ENCODE measurements at regions not wholly inside any gene's neighbourhood (a gene's known extent, or its start where the extent isn't known, plus 50 kb on each side); places are given as distances from the start of the nearest gene placed in this dataset.

- intact Hi-C loops (cut with micrococcal nuclease; ENCODE audit: unreplicated experiment), result no loop called here
- POLR2A ChIA-PET, result interaction anchor here (1.2 to 3.0 kb wide), 2 partner anchors 12 to 23 kb away, joined by 3 to 20 read pairs; no protein-coding TSS in a partner anchor
- H3K4me1 ChIP-seq (ENCODE audit: insufficient read depth, low read length, poor library complexity, severe bottlenecking), result peaks cover 18% of the 10 kb centered on the region
Measured at GRCh38 chr5:125189531-125189941, 443.1 kb upstream of the ZNF608 start.

GRCh38 chr5:125190232-125191087, 444.0 kb upstream of the ZNF608 start:
- H3K27ac ChIP-seq (ENCODE audit: low read depth, low read length, poor library complexity, severe bottlenecking), result no peak overlapping the region
- no peak overlapping the region for H3K4me3 ChIP-seq (ENCODE audit: low read depth, low read length, poor library complexity, severe bottlenecking)
- H3K9me3 ChIP-seq (ENCODE audit: low read length), result no peaks in the 10 kb centered on the region
- H4K20me1 ChIP-seq (ENCODE audit: insufficient read depth, low read length), result no peaks in the 10 kb centered on the region
- H3K4me1 ChIP-seq (ENCODE audit: insufficient read depth, low read length, poor library complexity, severe bottlenecking), result peaks cover 18% of the 10 kb centered on the region
- ChIA-PET POLR2A (interaction anchor here (1.0 to 3.0 kb wide), 4 partner anchors 8 to 22 kb away, joined by 3 to 20 read pairs (median 6); no protein-coding TSS in a partner anchor), CTCF (ENCODE audit: unreplicated experiment) (interaction anchor here (1.1 kb wide), 1 partner anchor 12 kb away, joined by 4 read pairs; no protein-coding TSS in a partner anchor)
- BruUV-seq (replicated peaks), result no TSS peak
- intact Hi-C loops (cut with micrococcal nuclease; ENCODE audit: unreplicated experiment), result no loop called here
- H3K4me2 ChIP-seq (ENCODE audit: low read length), result peak overlapping the region; percentile 49; the same call in 1 of the 2 replicates
- H3K9me2 ChIP-seq (ENCODE audit: insufficient read depth, low read length), result no peaks in the 10 kb centered on the region
- H3K36me3 ChIP-seq (ENCODE audit: insufficient read depth, low read length), result no peaks in the 10 kb centered on the region
- H3K79me2 ChIP-seq (ENCODE audit: insufficient read depth, low read depth, low read length), result no peaks in the 10 kb centered on the region
- no peak for DNase-seq (ENCODE audit: low spot score)
- H2AFZ ChIP-seq (ENCODE audit: low read length), result peak overlapping the region; percentile 69
- TF ChIP-seq CTCF (conservative IDR thresholded peaks at IDR 0.05; ENCODE audit: low read length) (no peak), EZH2phosphoT487 (IDR thresholded peaks at IDR 0.05; ENCODE audit: borderline replicate concordance, low read depth, low read length) (no peak)

More at GRCh38 chr5:125189531-125189941, 443.1 kb upstream of the ZNF608 start:
- Histone ChIP-seq H3K4me2 (ENCODE audit: low read length) (no peak overlapping the region), H3K9me3 (ENCODE audit: low read length) (no peaks in the 10 kb centered on the region), H3K9me2 (ENCODE audit: insufficient read depth, low read length) (no peaks in the 10 kb centered on the region), H3K27ac (ENCODE audit: low read depth, low read length, poor library complexity, severe bottlenecking) (no peak overlapping the region), H2AFZ (ENCODE audit: low read length) (no peak overlapping the region), H3K79me2 (ENCODE audit: insufficient read depth, low read depth, low read length) (no peaks in the 10 kb centered on the region), H3K4me3 (ENCODE audit: low read depth, low read length, poor library complexity, severe bottlenecking) (no peak overlapping the region), H4K20me1 (ENCODE audit: insufficient read depth, low read length) (no peaks in the 10 kb centered on the region), H3K36me3 (ENCODE audit: insufficient read depth, low read length) (no peaks in the 10 kb centered on the region)
- no peak for DNase-seq (ENCODE audit: low spot score)
- no TSS peak for BruUV-seq (replicated peaks)
- CTCF ChIA-PET (ENCODE audit: unreplicated experiment), result no interaction called here
- TF ChIP-seq EZH2phosphoT487 (IDR thresholded peaks at IDR 0.05; ENCODE audit: borderline replicate concordance, low read depth, low read length) (no peak), CTCF (conservative IDR thresholded peaks at IDR 0.05; ENCODE audit: low read length) (no peak)

GRCh38 chr5:125194883-125195282, 448.4 kb upstream of the ZNF608 start:
- TF ChIP-seq EZH2phosphoT487 (IDR thresholded peaks at IDR 0.05; ENCODE audit: borderline replicate concordance, low read depth, low read length), result no peak
- TF ChIP-seq CTCF (conservative IDR thresholded peaks at IDR 0.05; ENCODE audit: low read length), result no peak
- H4K20me1 ChIP-seq (ENCODE audit: insufficient read depth, low read length), result no peaks in the 10 kb centered on the region
- DNase-seq (ENCODE audit: low spot score), result no peak
- H3K36me3 ChIP-seq (ENCODE audit: insufficient read depth, low read length), result no peaks in the 10 kb centered on the region
- no peak overlapping the region for H3K27ac ChIP-seq (ENCODE audit: low read depth, low read length, poor library complexity, severe bottlenecking)
- H3K4me2 ChIP-seq (ENCODE audit: low read length), result no peak overlapping the region
- no peak overlapping the region for H2AFZ ChIP-seq (ENCODE audit: low read length)
- no TSS peak for BruUV-seq (replicated peaks)
- H3K79me2 ChIP-seq (ENCODE audit: insufficient read depth, low read depth, low read length), result no peaks in the 10 kb centered on the region
- intact Hi-C loops (cut with micrococcal nuclease; ENCODE audit: unreplicated experiment), result no loop called here
- H3K9me2 ChIP-seq (ENCODE audit: insufficient read depth, low read length), result no peaks in the 10 kb centered on the region
- no peak overlapping the region for H3K4me3 ChIP-seq (ENCODE audit: low read depth, low read length, poor library complexity, severe bottlenecking)
- CTCF ChIA-PET (ENCODE audit: unreplicated experiment), result no interaction called here
- no peaks in the 10 kb centered on the region for H3K9me3 ChIP-seq (ENCODE audit: low read length)
- H3K4me1 ChIP-seq (ENCODE audit: insufficient read depth, low read length, poor library complexity, severe bottlenecking), result peaks cover 37% of the 10 kb centered on the region
- POLR2A ChIA-PET, result interaction anchor here (0.8 to 0.9 kb wide), 2 partner anchors 9 to 13 kb away, joined by 3 read pairs; no protein-coding TSS in a partner anchor
